Uterus (tissue), 3 donors: ENCODE measurements at regions not wholly inside any gene's neighbourhood (a gene's known extent, or its start where the extent isn't known, plus 50 kb on each side); places are given as distances from the start of the nearest gene placed in this dataset.

Experiments used
- DNase-seq, 2 donors: peaks; one replicate each; pipeline ENCODE4 v3.0.0-alpha.2; 2019 to 2020
- H3K27ac ChIP-seq, 2 donors: fragments of 200-600 bp; sonication (generic); 1 replicate in 1 of 2; 2 replicates in 1 of 2; pipeline ENCODE4 v1.5.1; 2016 to 2018
- H3K27me3 ChIP-seq, 2 donors: fragments of 200-600 bp; sonication (generic); one replicate each; pipeline ENCODE4 v1.5.1; 2018 to 2019; ENCODE audit warnings: control low read depth in 1 of 2
- H3K36me3 ChIP-seq, 2 donors: fragments of 200-600 bp; sonication (generic); one replicate each; pipeline ENCODE4 v1.5.1; 2019; ENCODE audit warnings: control low read depth in 1 of 2
- H3K4me1 ChIP-seq, 2 donors: fragments of 200-600 bp; sonication (generic); one replicate each; pipeline ENCODE4 v1.5.1; 2018 to 2019; ENCODE audit warnings: control low read depth in 1 of 2
- H3K4me3 ChIP-seq, 2 donors: fragments of 200-600 bp; sonication (generic); 1 replicate in 1 of 2; 2 replicates in 1 of 2; pipeline ENCODE4 v1.5.1; 2018 to 2019; ENCODE audit warnings: mild to moderate bottlenecking in 1 of 2
- H3K9me3 ChIP-seq, 2 donors: fragments of 200-600 bp; sonication (generic); one replicate each; pipeline ENCODE4 v1.5.1; 2019; ENCODE audit warnings: control low read depth in 1 of 2
- CTCF ChIP-seq, 4 experiments: fragments of 200-600 bp in 2 of 4; fragments of 450-650 bp in 2 of 4; sonication (generic) in 2 of 4; IDR thresholded peaks; one replicate each; pipeline ENCODE4 v1.5.1; 2016 to 2019; ENCODE audit warnings: antibody characterized with exemption in 4 of 4, mild to moderate bottlenecking in 2 of 4, moderate library complexity in 1 of 4
- POLR2A ChIP-seq, 2 donors: fragments of 450-650 bp; IDR thresholded peaks; one replicate each; pipeline ENCODE4 v1.6.1; 2016; ENCODE audit warnings: antibody characterized with exemption in 2 of 2, mild to moderate bottlenecking in 1 of 2, moderate library complexity in 1 of 2
- intact Hi-C: fragments of 100-400 bp; cut with DNase I; formaldehyde crosslinking; loops from one replicate; pipeline ENCODE4 v1.15.1; 2023; ENCODE audit warnings: low total_unique reads
- donor health status: DM: yes; HTN: yes; CAD: no.

DNA sequence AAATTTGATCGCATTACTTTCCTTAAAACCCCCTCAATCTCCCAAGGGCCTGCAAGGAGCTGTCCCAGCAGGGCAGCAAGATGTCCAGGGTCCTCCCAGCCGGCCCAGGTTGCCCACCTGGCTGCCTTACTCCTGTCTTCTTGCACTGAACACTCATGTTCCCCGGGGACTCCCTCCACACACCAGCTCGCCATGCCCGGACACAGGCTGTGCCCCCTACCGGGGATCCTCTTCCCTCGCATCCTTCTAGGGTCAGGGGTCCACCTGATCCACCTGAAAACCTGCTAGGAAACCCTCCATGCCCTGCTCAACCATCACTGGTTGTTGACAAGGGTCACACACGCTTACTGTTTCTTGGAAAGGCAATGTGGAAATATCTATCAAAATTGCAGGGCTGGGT is 172.0 kb upstream of the MSX2 start:
- Histone ChIP-seq H3K4me1 (no peaks in the 10 kb centered on the region), H3K27me3 (no peaks in the 10 kb centered on the region), H3K9me3 (no peaks in the 10 kb centered on the region), H3K27ac (no peak overlapping the region), H3K36me3 (no peaks in the 10 kb centered on the region), H3K4me3 (no peak overlapping the region)
- intact Hi-C loops, result no loop called here
- TF ChIP-seq POLR2A (IDR thresholded peaks at IDR 0.05), result no peak
- TF ChIP-seq CTCF (IDR thresholded peaks at IDR 0.05), result no peak
- no peak for DNase-seq

DNA sequence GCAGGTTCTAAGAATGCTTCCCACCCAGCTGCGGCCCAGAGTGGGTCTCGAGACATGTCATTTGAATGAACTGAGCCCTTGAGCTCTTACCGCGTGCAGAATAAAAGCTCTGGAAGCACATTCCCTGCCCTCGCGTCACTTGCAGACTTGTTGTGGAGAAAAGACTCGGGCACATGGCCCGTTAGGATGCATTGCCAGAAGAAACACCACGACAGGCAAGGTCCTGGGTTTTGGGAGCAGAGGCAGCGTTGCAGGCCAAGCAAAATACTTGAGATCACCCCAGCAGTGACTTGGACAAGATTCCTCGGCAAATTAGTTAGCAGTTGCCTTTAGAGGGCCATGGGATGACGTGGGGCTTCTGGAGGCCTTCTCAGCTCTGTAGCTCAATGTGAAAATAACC is 170.8 kb upstream of the MSX2 start:
- intact Hi-C loops, result no loop called here
- Histone ChIP-seq H3K4me3 (no peak overlapping the region), H3K9me3 (no peaks in the 10 kb centered on the region), H3K27me3 (no peaks in the 10 kb centered on the region), H3K4me1 (no peaks in the 10 kb centered on the region), H3K36me3 (no peaks in the 10 kb centered on the region), H3K27ac (no peak overlapping the region)
- peak in 1 of 2 donors; percentile 16 for DNase-seq
- TF ChIP-seq CTCF (IDR thresholded peaks at IDR 0.05) (no peak), POLR2A (IDR thresholded peaks at IDR 0.05) (no peak)

- H3K27ac ChIP-seq, result no peak overlapping the region
- H3K27me3 ChIP-seq, result no peaks in the 10 kb centered on the region
- no peak overlapping the region for H3K4me3 ChIP-seq
- H3K36me3 ChIP-seq, result no peaks in the 10 kb centered on the region
- H3K9me3 ChIP-seq, result no peaks in the 10 kb centered on the region
- no peak for DNase-seq
- no peaks in the 10 kb centered on the region for H3K4me1 ChIP-seq
- intact Hi-C loops, result no loop called here
- no peak for TF ChIP-seq CTCF (IDR thresholded peaks at IDR 0.05)
- TF ChIP-seq POLR2A (IDR thresholded peaks at IDR 0.05), result no peak
These were observed 168.7 kb upstream of the MSX2 start for GRCh38 chr5:174555726-174556125.

GRCh38 chr5:174556756-174557155 is 167.6 kb upstream of the MSX2 start:
- no peak overlapping the region for H3K4me3 ChIP-seq
- intact Hi-C loops, result no loop called here
- no peak overlapping the region for H3K27ac ChIP-seq
- TF ChIP-seq POLR2A (IDR thresholded peaks at IDR 0.05), result no peak
- TF ChIP-seq CTCF (IDR thresholded peaks at IDR 0.05), result no peak
- no peaks in the 10 kb centered on the region for H3K9me3 ChIP-seq
- no peaks in the 10 kb centered on the region for H3K36me3 ChIP-seq
- H3K27me3 ChIP-seq, result no peaks in the 10 kb centered on the region
- DNase-seq, result no peak
- H3K4me1 ChIP-seq, result no peaks in the 10 kb centered on the region

DNA sequence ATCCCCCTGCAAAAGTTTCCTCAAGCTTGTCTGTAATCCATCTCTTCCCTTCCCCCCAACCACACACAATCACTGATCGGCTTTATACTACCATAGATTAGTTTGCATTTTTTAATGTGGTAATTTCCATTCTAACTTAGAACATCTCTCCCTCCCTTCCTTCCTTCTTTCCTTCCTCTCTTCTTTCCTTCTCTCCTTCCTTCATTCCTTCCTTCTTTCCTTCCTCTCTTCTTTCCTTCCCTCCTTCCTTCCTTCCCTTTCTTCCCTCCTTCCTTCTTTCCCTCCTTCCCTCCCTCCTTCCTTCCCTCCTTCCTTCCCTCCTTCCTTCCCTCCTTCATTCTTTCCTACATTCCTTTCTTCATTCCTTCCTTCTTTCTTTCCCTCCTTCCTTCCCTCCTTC is 166.2 kb upstream of the MSX2 start:
- Histone ChIP-seq H3K4me1 (no peaks in the 10 kb centered on the region), H3K27ac (no peak overlapping the region), H3K36me3 (no peaks in the 10 kb centered on the region), H3K4me3 (no peak overlapping the region), H3K9me3 (no peaks in the 10 kb centered on the region), H3K27me3 (no peaks in the 10 kb centered on the region)
- DNase-seq, result no peak
- TF ChIP-seq POLR2A (IDR thresholded peaks at IDR 0.05), result no peak
- no peak for TF ChIP-seq CTCF (IDR thresholded peaks at IDR 0.05)
- intact Hi-C loops, result no loop called here
